Duodenal mucosa (tissue), 2 donors: ENCODE measurements at regions not wholly inside any gene's neighbourhood (a gene's known extent, or its start where the extent isn't known, plus 50 kb on each side); places are given as distances from the start of the nearest gene placed in this dataset.

Experiments
- H3K27ac ChIP-seq: one replicate; pipeline ENCODE4 v1.7.0; 2013; ENCODE audit warnings: low read depth, low read length
- H3K27me3 ChIP-seq, 2 donors: one replicate each; pipeline ENCODE4 v1.7.0; 2013; ENCODE audit warnings: low read length in 2 of 2, control low read depth in 1 of 2; ENCODE audit not compliant: insufficient read depth in 2 of 2, control insufficient read depth in 1 of 2
- H3K36me3 ChIP-seq, 2 donors: one replicate each; pipeline ENCODE4 v1.7.0; 2013; ENCODE audit warnings: low read length in 2 of 2, control low read depth in 1 of 2; ENCODE audit not compliant: insufficient read depth in 2 of 2, control insufficient read depth in 1 of 2
- H3K4me1 ChIP-seq, 2 donors: one replicate each; pipeline ENCODE4 v1.7.0; 2013; ENCODE audit warnings: low read length in 2 of 2, control low read depth in 1 of 2; ENCODE audit not compliant: insufficient read depth in 2 of 2, control insufficient read depth in 1 of 2
- H3K4me3 ChIP-seq, 2 donors: one replicate each; pipeline ENCODE4 v1.7.0; 2013; ENCODE audit warnings: low read length in 2 of 2, low read depth in 1 of 2
- H3K9ac ChIP-seq, 2 donors: one replicate each; pipeline ENCODE4 v1.7.0; 2013; ENCODE audit warnings: low read length in 2 of 2, low read depth in 1 of 2
- H3K9me3 ChIP-seq, 2 donors: one replicate each; pipeline ENCODE4 v1.7.0; 2013; ENCODE audit warnings: low read length in 2 of 2, control low read depth in 1 of 2; ENCODE audit not compliant: control insufficient read depth in 1 of 2

GRCh38 chr12:76698316-76698715 lies 65.6 kb upstream of the ZDHHC17 start:
- Histone ChIP-seq H3K4me3 (no peak overlapping the region), H3K36me3 (no peaks in the 10 kb centered on the region), H3K27me3 (no peaks in the 10 kb centered on the region), H3K9ac (no peak overlapping the region), H3K4me1 (no peaks in the 10 kb centered on the region), H3K27ac (no peak overlapping the region), H3K9me3 (no peaks in the 10 kb centered on the region)

GRCh38 chr12:76698966-76699365 lies 64.9 kb upstream of the ZDHHC17 start:
- Histone ChIP-seq H3K4me1 (no peaks in the 10 kb centered on the region), H3K9ac (no peak overlapping the region), H3K36me3 (no peaks in the 10 kb centered on the region), H3K27ac (no peak overlapping the region), H3K9me3 (no peaks in the 10 kb centered on the region), H3K27me3 (no peaks in the 10 kb centered on the region), H3K4me3 (no peak overlapping the region)

GRCh38 chr12:76701690-76702089 lies 62.2 kb upstream of the ZDHHC17 start:
- H3K27me3 ChIP-seq = no peaks in the 10 kb centered on the region
- no peaks in the 10 kb centered on the region for H3K36me3 ChIP-seq
- H3K4me3 ChIP-seq = no peak overlapping the region
- H3K9me3 ChIP-seq = no peaks in the 10 kb centered on the region
- no peaks in the 10 kb centered on the region for H3K4me1 ChIP-seq
- no peak overlapping the region for H3K27ac ChIP-seq
- no peak overlapping the region for H3K9ac ChIP-seq

- H3K27ac ChIP-seq = no peak overlapping the region
These were observed 61.0 kb upstream of the ZDHHC17 start for GRCh38 chr12:76702946-76703345.

GRCh38 chr12:76704693-76705092 lies 59.2 kb upstream of the ZDHHC17 start:
- Histone ChIP-seq H3K27me3 (no peaks in the 10 kb centered on the region), H3K27ac (no peak overlapping the region), H3K36me3 (no peaks in the 10 kb centered on the region), H3K9ac (no peak overlapping the region), H3K4me3 (no peak overlapping the region), H3K4me1 (no peaks in the 10 kb centered on the region), H3K9me3 (no peaks in the 10 kb centered on the region)

More at GRCh38 chr12:76702946-76703345, 61.0 kb upstream of the ZDHHC17 start:
- Histone ChIP-seq H3K9me3 (no peaks in the 10 kb centered on the region), H3K36me3 (no peaks in the 10 kb centered on the region), H3K4me3 (no peak overlapping the region), H3K27me3 (no peaks in the 10 kb centered on the region), H3K9ac (no peak overlapping the region), H3K4me1 (no peaks in the 10 kb centered on the region)

GRCh38 chr12:76706101-76706500 lies 57.8 kb upstream of the ZDHHC17 start:
- H3K27ac ChIP-seq = no peak overlapping the region
- no peaks in the 10 kb centered on the region for H3K36me3 ChIP-seq
- H3K4me3 ChIP-seq = no peak overlapping the region

GRCh38 chr12:76706761-76707160 lies 57.2 kb upstream of the ZDHHC17 start:
- H3K27ac ChIP-seq = no peak overlapping the region
- H3K9me3 ChIP-seq = no peaks in the 10 kb centered on the region
- H3K4me1 ChIP-seq = no peaks in the 10 kb centered on the region
- H3K36me3 ChIP-seq = no peaks in the 10 kb centered on the region
- H3K9ac ChIP-seq = no peak overlapping the region
- no peaks in the 10 kb centered on the region for H3K27me3 ChIP-seq
- H3K4me3 ChIP-seq = no peak overlapping the region

More at GRCh38 chr12:76706101-76706500, 57.8 kb upstream of the ZDHHC17 start:
- H3K9me3 ChIP-seq = no peaks in the 10 kb centered on the region
- no peak overlapping the region for H3K9ac ChIP-seq
- H3K4me1 ChIP-seq = no peaks in the 10 kb centered on the region
- no peaks in the 10 kb centered on the region for H3K27me3 ChIP-seq

- Histone ChIP-seq H3K27me3 (no peaks in the 10 kb centered on the region), H3K4me3 (no peak overlapping the region), H3K4me1 (no peaks in the 10 kb centered on the region), H3K27ac (no peak overlapping the region), H3K9me3 (no peaks in the 10 kb centered on the region), H3K9ac (no peak overlapping the region), H3K36me3 (no peaks in the 10 kb centered on the region)
These were observed 56.1 kb upstream of the ZDHHC17 start for GRCh38 chr12:76707772-76708171.

GRCh38 chr12:76708296-76708695 lies 55.6 kb upstream of the ZDHHC17 start:
- Histone ChIP-seq H3K36me3 (no peaks in the 10 kb centered on the region), H3K27ac (no peak overlapping the region), H3K4me1 (no peaks in the 10 kb centered on the region), H3K9me3 (no peaks in the 10 kb centered on the region), H3K4me3 (no peak overlapping the region), H3K9ac (no peak overlapping the region), H3K27me3 (no peaks in the 10 kb centered on the region)

- H3K4me3 ChIP-seq = no peak overlapping the region
- H3K4me1 ChIP-seq = no peaks in the 10 kb centered on the region
- no peaks in the 10 kb centered on the region for H3K27me3 ChIP-seq
- no peaks in the 10 kb centered on the region for H3K9me3 ChIP-seq
- H3K27ac ChIP-seq = no peak overlapping the region
- no peaks in the 10 kb centered on the region for H3K36me3 ChIP-seq
- H3K9ac ChIP-seq = no peak overlapping the region
These were observed 52.7 kb upstream of the ZDHHC17 start for GRCh38 chr12:76711241-76711640.

- no peak overlapping the region for H3K27ac ChIP-seq
- H3K36me3 ChIP-seq = no peaks in the 10 kb centered on the region
- no peak overlapping the region for H3K4me3 ChIP-seq
- H3K9me3 ChIP-seq = no peaks in the 10 kb centered on the region
- H3K27me3 ChIP-seq = no peaks in the 10 kb centered on the region
- H3K4me1 ChIP-seq = no peaks in the 10 kb centered on the region
- H3K9ac ChIP-seq = no peak overlapping the region
These were observed 50.8 kb upstream of the ZDHHC17 start for GRCh38 chr12:76713130-76713529.
